ENCODE measurements at regions not wholly inside any gene's neighbourhood (a gene's known extent, or its start where the extent isn't known, plus 50 kb on each side); places are given as distances from the start of the nearest gene placed in this dataset.

DNA sequence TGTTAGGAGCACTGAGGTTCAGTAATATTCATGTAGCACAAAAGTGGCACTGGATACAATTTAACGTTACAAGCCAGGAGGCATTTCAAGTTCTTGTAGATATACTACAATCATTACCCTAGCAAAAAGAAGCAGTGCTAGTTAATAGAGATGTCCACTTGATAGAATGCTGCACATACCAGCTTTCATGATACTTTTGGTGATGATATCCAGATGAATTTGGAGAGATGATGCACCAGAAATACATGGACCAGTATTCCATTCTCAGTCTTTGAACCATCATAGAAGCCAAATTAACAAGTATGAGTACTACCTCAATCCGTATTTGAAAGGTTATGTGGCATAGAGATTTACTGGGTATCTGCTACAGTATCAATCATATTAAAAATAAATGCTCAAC is 421.0 kb upstream of the MAGEB18 start:
- no TSS peak for BruUV-seq (replicated peaks)
- H3K4me2 ChIP-seq (ENCODE audit: low read length), result no peak overlapping the region
- no peaks in the 10 kb centered on the region for H3K27me3 ChIP-seq (ENCODE audit: low read length)
- intact Hi-C loops (cut with micrococcal nuclease), result no loop called here
- H3K9ac ChIP-seq (ENCODE audit: low read length), result no peak overlapping the region
- H2AFZ ChIP-seq (ENCODE audit: low read length), result no peak overlapping the region
- no peaks in the 10 kb centered on the region for H3F3A ChIP-seq (ENCODE audit: low read length, unreplicated experiment)
- H3K27ac ChIP-seq (ENCODE audit: low read length), result no peak overlapping the region
- H3K36me3 ChIP-seq (ENCODE audit: low read depth, low read length), result no peaks in the 10 kb centered on the region
- ChIA-PET CTCF (no interaction called here), POLR2A (ENCODE audit: unreplicated experiment) (no interaction called here)
- no peaks in the 10 kb centered on the region for H3K9me2 ChIP-seq (replicated peaks; ENCODE audit: low read length)
- H3K9me3 ChIP-seq (ENCODE audit: low read length), result no peaks in the 10 kb centered on the region; the same call in 1 of the 2 replicates
- no peak overlapping the region for H3K4me3 ChIP-seq (ENCODE audit: low read length)
- DNase-seq, result no peak
- no peak for ATAC-seq
- H4K20me1 ChIP-seq (ENCODE audit: low read length), result no peaks in the 10 kb centered on the region
- no peaks in the 10 kb centered on the region for H3K4me1 ChIP-seq (ENCODE audit: insufficient read depth, low read length)
- no peaks in the 10 kb centered on the region for H3K79me2 ChIP-seq (ENCODE audit: low read length)
- no peak for TF ChIP-seq EZH2 (IDR thresholded peaks at IDR 0.05; ENCODE audit: low read length, unreplicated experiment)
- no peak for TF ChIP-seq EZH2phosphoT487 (IDR thresholded peaks at IDR 0.05; ENCODE audit: borderline replicate concordance, low read length)
- TF ChIP-seq, protein P1, sequence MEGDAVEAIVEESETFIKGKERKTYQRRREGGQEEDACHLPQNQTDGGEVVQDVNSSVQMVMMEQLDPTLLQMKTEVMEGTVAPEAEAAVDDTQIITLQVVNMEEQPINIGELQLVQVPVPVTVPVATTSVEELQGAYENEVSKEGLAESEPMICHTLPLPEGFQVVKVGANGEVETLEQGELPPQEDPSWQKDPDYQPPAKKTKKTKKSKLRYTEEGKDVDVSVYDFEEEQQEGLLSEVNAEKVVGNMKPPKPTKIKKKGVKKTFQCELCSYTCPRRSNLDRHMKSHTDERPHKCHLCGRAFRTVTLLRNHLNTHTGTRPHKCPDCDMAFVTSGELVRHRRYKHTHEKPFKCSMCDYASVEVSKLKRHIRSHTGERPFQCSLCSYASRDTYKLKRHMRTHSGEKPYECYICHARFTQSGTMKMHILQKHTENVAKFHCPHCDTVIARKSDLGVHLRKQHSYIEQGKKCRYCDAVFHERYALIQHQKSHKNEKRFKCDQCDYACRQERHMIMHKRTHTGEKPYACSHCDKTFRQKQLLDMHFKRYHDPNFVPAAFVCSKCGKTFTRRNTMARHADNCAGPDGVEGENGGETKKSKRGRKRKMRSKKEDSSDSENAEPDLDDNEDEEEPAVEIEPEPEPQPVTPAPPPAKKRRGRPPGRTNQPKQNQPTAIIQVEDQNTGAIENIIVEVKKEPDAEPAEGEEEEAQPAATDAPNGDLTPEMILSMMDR (conservative IDR thresholded peaks at IDR 0.05; ENCODE audit: low read depth, low read length), result no peak

DNA sequence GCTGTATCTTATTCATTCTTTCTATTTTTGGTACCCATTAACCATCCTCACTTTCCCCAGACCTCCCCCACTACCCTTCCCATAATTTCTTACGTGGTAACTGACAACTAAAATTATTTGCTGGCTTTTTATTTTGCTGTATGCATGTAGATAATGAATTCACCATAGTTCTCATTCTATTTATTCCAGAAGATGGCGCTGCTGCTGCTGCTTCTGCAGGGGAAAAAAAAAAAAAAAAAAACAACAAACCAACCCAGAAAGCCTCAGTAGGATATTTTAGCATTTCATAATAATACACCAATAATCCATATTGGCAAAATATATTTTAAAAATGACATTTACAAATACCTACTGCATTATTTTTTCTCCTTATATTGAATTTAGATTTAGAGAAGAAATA is 416.6 kb upstream of the MAGEB18 start:
- ChIA-PET POLR2A (ENCODE audit: unreplicated experiment) (no interaction called here), CTCF (no interaction called here)
- H2AFZ ChIP-seq (ENCODE audit: low read length), result no peak overlapping the region
- no peak overlapping the region for H3K4me2 ChIP-seq (ENCODE audit: low read length)
- H3K4me1 ChIP-seq (ENCODE audit: insufficient read depth, low read length), result no peaks in the 10 kb centered on the region
- H3K4me3 ChIP-seq (ENCODE audit: low read length), result no peak overlapping the region
- no peaks in the 10 kb centered on the region for H3K27me3 ChIP-seq (ENCODE audit: low read length)
- no peaks in the 10 kb centered on the region for H4K20me1 ChIP-seq (ENCODE audit: low read length)
- TF ChIP-seq, protein P1 (conservative IDR thresholded peaks at IDR 0.05; ENCODE audit: low read depth, low read length), result no peak; the same call in 1 of the 2 replicates
- TF ChIP-seq EZH2 (IDR thresholded peaks at IDR 0.05; ENCODE audit: low read length, unreplicated experiment), result no peak
- BruUV-seq (replicated peaks), result no TSS peak
- intact Hi-C loops (cut with micrococcal nuclease), result no loop called here
- no peaks in the 10 kb centered on the region for H3K9me3 ChIP-seq (ENCODE audit: low read length)
- no peaks in the 10 kb centered on the region for H3K36me3 ChIP-seq (ENCODE audit: low read depth, low read length)
- ATAC-seq (no peak), DNase-seq (peak; percentile 3)
- no peak overlapping the region for H3K9ac ChIP-seq (ENCODE audit: low read length)
- H3K9me2 ChIP-seq (replicated peaks; ENCODE audit: low read length), result no peaks in the 10 kb centered on the region
- H3K79me2 ChIP-seq (ENCODE audit: low read length), result no peaks in the 10 kb centered on the region
- H3K27ac ChIP-seq (ENCODE audit: low read length), result no peak overlapping the region
- no peaks in the 10 kb centered on the region for H3F3A ChIP-seq (ENCODE audit: low read length, unreplicated experiment)

DNA sequence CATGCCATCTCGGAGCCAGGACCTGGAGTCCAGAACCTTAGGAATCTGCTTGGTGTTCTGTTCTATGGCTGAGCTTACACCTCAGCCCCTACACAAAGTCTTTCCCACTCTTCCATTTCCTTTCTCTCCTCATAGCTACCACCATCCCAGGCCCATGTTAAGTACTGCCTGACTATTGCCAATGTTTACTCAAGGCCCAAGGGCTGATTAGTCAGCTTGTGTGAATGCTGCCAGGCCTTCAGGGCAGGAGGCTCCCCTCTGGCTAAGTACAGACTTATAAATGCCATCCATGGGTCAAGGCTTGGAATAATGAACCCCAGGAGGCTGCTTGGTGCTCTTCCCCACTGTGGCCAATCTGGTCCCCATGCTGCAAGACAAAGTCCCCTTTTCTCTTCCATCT is 411.6 kb upstream of the MAGEB18 start:
- no peaks in the 10 kb centered on the region for H3K4me1 ChIP-seq (ENCODE audit: insufficient read depth, low read length)
- BruUV-seq (replicated peaks), result no TSS peak
- intact Hi-C loops (cut with micrococcal nuclease), result no loop called here
- no peak for ATAC-seq
- H3K4me2 ChIP-seq (ENCODE audit: low read length), result no peak overlapping the region
- no peaks in the 10 kb centered on the region for H3K36me3 ChIP-seq (ENCODE audit: low read depth, low read length)
- CTCF ChIA-PET, result no interaction called here
- H3K4me3 ChIP-seq (ENCODE audit: low read length), result no peak overlapping the region
- DNase-seq, result no peak
- H4K20me1 ChIP-seq (ENCODE audit: low read length), result no peaks in the 10 kb centered on the region
- no peaks in the 10 kb centered on the region for H3K27me3 ChIP-seq (ENCODE audit: low read length)
- H3K9ac ChIP-seq (ENCODE audit: low read length), result no peak overlapping the region
- no peaks in the 10 kb centered on the region for H3F3A ChIP-seq (ENCODE audit: low read length, unreplicated experiment)
- TF ChIP-seq, protein P1 (conservative IDR thresholded peaks at IDR 0.05; ENCODE audit: low read depth, low read length), result no peak
- TF ChIP-seq EZH2phosphoT487 (IDR thresholded peaks at IDR 0.05; ENCODE audit: borderline replicate concordance, low read length) (no peak), EZH2 (IDR thresholded peaks at IDR 0.05; ENCODE audit: low read length, unreplicated experiment) (no peak)
- H3K9me3 ChIP-seq (ENCODE audit: low read length), result no peaks in the 10 kb centered on the region
- H3K79me2 ChIP-seq (ENCODE audit: low read length), result no peaks in the 10 kb centered on the region
- no peaks in the 10 kb centered on the region for H3K9me2 ChIP-seq (replicated peaks; ENCODE audit: low read length)
- no peak overlapping the region for H3K27ac ChIP-seq (ENCODE audit: low read length)
- POLR2A ChIA-PET (ENCODE audit: unreplicated experiment), result no interaction called here
- H2AFZ ChIP-seq (ENCODE audit: low read length), result no peak overlapping the region
